Caki2 (cell line): ENCODE measurements at regions not wholly inside any gene's neighbourhood (a gene's known extent, or its start where the extent isn't known, plus 50 kb on each side); places are given as distances from the start of the nearest gene placed in this dataset.
"Not testable (repeated sequence)": the region's sequence is repeated elsewhere in the genome, so short reads cannot be mapped to it uniquely, and the experiment has no call there.

Source experiments
- DNase-seq: peaks from one replicate; pipeline ENCODE4 v3.0.0-alpha.2; 2015; ENCODE audit warnings: low read depth
- in situ Hi-C: cut with HindIII; loops from 2 replicates; pipeline ENCODE4 v1.10.0; 2016; ENCODE audit warnings: low sequenced_read_pairs, low pct_unique_long_range_greater_than_20kb, mixed read lengths

DNA sequence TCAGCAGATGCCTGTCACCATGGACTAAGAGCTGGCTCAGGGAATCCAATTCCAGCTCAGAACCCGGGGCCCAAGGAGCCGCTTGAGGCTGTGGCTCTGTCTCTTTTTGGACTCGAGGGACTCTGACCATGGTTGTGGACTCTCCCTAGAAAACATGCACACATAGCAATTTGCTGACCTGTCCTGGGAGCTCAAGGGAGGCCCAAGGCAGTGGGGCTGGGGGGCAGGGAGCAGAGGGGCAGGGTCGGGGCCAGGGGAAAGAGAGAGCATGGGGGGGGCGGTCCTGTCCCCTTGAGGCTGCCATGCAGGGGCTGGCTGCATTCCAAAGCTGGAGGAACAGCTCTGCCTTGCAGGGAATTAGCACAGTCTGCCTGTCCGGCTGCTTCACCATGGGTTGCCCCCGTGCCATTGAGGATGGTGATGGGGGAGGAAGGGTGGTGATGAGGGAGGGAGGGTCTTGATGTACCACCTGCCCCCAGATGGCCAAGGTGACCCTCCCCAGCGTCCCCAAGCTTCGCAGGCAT is 190.1 kb downstream of the GOLGA6L6 start:
- in situ Hi-C loops, result no loop called here
- DNase-seq, result no peak

DNA sequence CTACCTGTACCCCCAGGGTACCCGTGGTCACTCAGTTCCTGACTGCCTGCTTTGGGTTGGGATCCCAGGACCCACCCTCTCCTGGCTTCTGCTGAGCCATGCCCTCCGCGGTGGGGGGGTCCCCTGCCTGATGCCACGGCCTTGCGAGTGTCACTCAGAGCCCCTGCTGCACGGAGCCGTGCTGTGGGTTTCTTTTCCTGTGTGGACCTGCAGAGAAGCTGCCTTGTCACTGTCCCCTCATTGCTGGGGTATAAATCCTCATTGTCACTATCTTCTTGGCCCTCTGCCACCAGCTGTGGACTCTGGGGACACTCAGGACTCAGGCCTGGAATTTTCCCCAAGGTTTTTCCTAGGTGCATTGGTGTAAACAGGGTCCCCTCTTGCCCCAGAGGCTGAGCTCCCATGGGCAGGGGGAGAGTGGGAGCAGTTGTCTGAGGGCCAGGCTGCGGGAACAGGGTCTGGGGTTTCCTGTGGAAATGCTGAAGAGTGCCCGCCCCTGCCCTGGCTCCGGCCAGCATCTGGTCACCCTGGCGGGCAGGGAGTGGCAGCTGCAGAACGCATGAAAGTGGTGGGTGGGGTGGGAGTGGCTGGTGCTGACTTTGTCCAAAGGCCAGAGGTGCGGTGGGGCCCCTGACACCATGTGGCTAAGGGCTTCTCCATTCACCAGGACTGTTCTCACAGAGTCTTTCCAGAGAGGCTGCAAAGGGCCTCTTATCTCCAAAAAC is 191.7 kb downstream of the GOLGA6L6 start:
- DNase-seq, result no peak
- in situ Hi-C loops, result no loop called here

- no peak for DNase-seq
- in situ Hi-C loops, result no loop called here
These were observed 192.5 kb downstream of the GOLGA6L6 start for GRCh38 chr15:20348900-20349773.

DNA sequence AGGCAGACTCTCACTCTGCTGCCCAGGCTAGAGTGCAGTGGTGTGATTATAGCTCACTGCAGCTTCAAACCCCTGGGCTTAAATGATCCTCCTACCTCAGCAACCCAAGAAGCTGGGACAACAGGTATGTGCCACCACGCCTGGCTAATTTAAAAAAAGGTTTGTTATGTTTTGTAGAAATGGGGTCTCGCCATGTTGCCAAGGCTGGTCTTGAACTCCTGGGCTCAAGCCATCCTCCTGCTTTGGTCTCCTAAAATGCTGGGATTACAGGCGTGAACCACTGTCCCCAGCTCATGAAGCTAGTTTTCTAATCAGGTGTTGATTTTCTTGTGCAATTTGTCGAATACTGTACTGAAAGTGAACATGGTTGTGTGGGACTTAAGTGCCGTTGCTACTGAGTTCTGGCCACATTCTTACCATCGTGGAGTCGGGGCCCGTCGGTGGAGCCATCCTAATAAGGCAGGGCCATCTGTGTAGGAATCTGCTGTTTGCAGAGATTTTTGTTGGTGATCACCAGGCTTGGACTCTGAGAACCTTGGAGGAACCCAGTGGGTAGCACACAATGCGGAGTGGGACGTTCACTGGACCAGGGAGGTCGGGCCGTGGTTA is 193.2 kb downstream of the GOLGA6L6 start:
- in situ Hi-C loops, result no loop called here
- no peak for DNase-seq

GRCh38 chr15:20346082-20346805 is 195.4 kb downstream of the GOLGA6L6 start:
- in situ Hi-C loops, result no loop called here
- no peak for DNase-seq

GRCh38 chr15:20345401-20345958 is 196.1 kb downstream of the GOLGA6L6 start:
- no peak for DNase-seq
- in situ Hi-C loops, result no loop called here

- in situ Hi-C loops, result no loop called here
- DNase-seq, result no peak
These were observed 196.8 kb downstream of the GOLGA6L6 start for GRCh38 chr15:20344601-20345400.

DNA sequence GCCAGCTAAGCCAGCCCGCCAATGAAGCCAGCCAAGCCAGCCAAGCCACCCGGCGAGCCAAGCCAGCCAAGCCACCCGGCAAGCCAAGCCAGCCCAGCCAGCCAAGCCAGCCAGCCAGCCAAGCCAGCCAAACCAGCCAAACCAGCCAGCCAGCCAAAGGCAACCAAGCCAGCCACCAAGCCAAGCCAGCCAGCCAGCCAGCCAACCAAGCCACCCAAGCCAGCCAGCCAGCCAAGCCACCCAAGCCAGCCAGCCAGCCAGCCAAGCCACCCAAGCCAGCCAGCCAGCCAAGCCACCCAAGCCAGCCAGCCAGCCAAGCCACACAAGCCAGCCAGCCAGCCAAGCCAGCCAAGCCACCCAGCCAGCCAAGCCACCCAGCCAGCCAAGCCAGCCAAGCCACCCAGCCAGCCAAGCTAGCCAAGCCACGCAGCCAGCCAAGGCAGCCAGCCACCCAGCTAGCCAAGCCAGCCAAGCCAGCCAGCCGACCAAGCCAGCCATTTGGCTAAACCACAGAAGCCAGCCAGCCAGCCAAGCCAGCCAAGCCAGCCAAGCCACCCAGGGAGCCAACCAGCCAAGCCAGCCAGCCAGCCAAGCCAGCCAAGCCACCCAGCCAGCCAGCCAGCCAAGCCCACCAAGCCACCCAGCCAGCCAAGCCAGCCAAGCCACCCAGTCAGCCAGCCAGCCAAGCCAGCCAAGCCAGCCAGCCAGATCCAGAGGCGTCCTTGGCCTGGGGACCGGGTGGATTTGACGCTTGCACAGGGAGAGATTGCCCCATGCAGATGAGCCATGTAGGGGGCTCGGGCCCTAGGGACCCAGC is 198.0 kb downstream of the GOLGA6L6 start:
- in situ Hi-C loops, DNase-seq: not testable (repeated sequence)

DNA sequence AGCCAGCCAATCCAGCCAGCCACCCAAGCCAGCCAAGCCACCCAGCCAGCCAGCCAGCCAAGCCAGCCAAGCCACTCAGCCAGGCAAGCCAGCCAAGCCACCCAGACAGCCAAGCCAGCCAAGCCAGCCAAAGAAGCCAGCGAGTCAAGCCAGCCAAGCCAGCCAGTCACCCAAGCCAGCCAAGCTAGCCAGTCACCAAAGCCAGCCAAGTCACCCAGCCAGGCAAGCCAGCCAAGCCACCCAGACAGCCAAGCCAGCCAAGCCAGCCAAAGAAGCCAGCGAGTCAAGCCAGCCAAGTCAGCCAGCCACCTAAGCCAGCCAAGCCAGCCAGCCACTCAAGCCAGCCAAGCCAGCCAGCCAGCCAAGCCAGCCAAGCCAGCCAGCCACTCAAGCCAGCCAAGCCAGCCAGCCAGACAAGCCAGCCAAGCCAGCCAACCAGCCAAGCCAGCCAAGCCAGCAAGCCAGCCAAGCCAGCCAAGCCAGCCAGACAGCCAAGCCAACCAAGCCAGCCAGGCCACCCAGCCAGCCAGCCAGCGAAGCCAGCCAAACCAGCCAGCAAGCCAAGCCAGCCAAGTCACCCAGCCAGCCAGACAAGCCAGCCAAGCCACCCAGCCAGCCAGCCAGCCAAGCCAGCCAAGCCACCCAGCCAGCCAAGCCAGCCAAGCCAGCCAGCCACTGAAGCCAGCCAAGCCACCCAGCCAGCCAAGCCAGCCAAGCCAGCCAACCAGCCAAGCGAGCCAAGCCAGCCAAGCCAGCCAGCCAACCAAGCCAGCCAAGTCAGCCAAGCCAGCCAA is 198.8 kb downstream of the GOLGA6L6 start:
- in situ Hi-C loops, result not testable (repeated sequence)

GRCh38 chr15:20341901-20342600 is 199.5 kb downstream of the GOLGA6L6 start:
- in situ Hi-C loops, result no loop called here
- DNase-seq, result no peak

More for the DNA sequence above, 198.8 kb downstream of the GOLGA6L6 start:
- not testable (repeated sequence) for DNase-seq

GRCh38 chr15:20340931-20341661 is 200.5 kb downstream of the GOLGA6L6 start:
- no peak for DNase-seq
- in situ Hi-C loops, result no loop called here

DNA sequence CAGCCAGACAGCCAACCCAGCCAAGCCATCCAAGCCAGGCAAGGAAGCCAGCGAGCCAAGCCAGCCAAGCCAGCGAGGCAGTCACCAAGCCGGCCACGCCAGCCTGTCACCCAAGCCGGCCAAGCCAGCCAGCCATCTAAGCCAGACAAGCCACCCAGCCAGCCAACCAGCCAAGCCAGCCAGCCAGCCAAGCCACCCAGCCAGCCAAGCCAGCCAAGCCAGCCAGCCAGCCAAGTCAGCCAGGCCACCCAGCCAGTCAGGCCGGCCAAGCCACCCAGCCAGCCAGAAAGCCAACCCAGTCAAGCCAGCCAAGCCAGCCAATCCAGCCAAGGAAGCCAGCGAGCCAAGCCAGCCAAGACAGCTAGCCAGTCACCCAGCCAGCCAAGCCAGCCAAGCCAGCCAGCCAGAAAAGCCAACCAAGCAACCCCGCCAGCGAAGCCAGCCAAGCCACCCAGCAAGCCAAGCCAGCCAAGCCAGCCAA is 201.2 kb downstream of the GOLGA6L6 start:
- DNase-seq, result no peak
- in situ Hi-C loops, result no loop called here

DNA sequence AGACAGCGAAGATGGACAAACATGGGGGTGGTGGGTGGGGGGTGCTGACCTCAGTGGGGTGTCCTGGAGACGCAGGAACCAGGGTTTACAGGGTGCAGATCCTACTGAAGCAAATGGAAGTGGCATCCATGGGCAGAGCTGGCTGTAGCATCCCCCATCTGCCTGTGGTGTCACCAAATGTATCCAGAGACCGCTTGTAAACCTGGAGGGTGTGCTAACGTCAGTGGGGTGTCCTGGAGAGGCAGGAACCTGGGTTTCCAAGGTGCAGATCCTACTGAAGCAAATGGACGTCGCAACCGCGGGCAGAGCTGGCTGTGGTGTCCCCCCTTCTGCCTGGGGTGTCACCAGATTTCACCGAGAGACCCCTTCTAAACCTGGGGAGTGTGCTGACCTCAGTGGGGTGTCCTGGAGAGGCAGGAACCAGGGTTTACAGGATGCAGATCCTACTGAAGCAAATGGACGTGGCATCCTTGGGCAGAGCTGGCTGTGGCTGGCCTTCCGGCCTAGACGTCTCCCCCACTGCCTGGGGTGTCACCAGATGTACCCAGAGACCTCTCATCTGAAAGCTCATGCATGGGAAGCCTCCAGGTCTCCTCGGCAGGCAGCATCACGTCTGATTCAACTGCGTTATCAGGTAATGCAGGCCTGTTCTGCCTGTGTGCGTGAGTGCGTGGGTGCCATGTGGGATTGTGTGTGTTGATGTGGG is 202.4 kb downstream of the GOLGA6L6 start:
- DNase-seq, in situ Hi-C loops: not testable (repeated sequence)

- in situ Hi-C loops, DNase-seq: not testable (repeated sequence)
These were observed 202.9 kb downstream of the GOLGA6L6 start for GRCh38 chr15:20338671-20339070.
